ENCODE measurements at regions not wholly inside any gene's neighbourhood (a gene's known extent, or its start where the extent isn't known, plus 50 kb on each side); places are given as distances from the start of the nearest gene placed in this dataset.

DNA sequence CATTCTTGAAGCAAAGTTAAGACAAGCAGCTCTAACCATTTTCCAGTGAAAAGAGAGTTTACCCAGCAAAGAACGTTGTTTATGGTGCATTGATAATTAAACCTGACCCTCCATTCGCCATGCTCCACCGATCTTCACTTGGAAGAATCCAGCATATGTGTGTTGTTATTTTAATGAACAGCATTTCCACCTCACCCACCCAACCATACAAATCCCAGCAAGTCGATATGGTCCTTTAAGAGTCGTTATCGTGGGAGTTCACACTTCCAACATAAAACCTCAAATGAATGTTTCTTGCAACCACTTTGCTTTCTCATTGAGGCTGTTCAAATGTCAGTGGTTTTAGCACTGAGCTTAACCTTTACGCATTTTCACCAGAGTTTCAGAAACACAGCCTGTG lies 147.4 kb upstream of the LDB2 start:
- no peak overlapping the region for H3K27ac ChIP-seq
- no peaks in the 10 kb centered on the region for H3K9me3 ChIP-seq
- DNase-seq (no peak), ATAC-seq (no peak)
- no peaks in the 10 kb centered on the region for H3K27me3 ChIP-seq (ENCODE audit: insufficient read depth in 3 of 3, low read length in 2 of 3)
- H3K4me1 ChIP-seq = no peaks in the 10 kb centered on the region
- WGBS, 3 donors = 38 to 43% (median 42%) methylated on average over 7 of the region's 7 CpGs
- intact Hi-C loops (cut with DNase I) = no loop called here
- H3K4me3 ChIP-seq = no peak overlapping the region
- no peak for TF ChIP-seq CTCF (IDR thresholded peaks at IDR 0.05)
- no peaks in the 10 kb centered on the region for H3K36me3 ChIP-seq (ENCODE audit: insufficient read depth in 1 of 2, low read depth in 1 of 2)

DNA sequence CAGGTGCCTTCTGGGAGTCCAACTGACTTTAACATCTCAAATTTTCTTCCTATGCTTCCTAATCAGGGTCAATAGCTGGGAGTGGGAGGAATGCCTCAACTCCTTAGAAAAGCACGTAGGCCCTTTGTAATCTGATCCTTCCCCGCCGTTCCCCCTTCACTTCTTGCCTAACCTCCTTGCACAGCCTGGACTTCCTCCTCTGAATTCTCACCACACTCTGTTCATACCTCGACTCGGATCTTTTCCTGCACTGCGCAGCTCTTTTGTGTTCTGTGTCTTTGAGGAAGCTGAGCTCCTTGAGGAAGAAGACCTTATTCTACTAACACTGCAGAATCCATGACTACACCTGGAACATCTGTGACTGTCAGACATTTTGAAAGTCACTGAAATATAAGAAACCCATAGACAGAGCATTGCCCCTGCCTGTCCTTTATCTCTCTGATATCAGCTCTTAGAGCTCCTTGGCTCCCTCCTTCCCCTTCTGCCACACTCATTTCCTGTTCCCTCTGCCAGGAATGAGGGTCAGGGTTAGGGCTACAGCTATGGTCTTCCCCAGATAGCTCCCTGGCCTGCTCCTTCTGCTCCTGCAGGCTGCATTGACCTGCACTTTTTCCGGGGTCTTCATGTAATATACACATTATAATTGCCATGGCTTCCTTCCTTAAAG lies 140.2 kb upstream of the LDB2 start:
- intact Hi-C loops (cut with DNase I) = no loop called here
- TF ChIP-seq CTCF (IDR thresholded peaks at IDR 0.05) = no peak
- no peaks in the 10 kb centered on the region for H3K36me3 ChIP-seq (ENCODE audit: insufficient read depth in 1 of 2, low read depth in 1 of 2)

GRCh38 chr4:17033768-17034181 lies 135.3 kb upstream of the LDB2 start:
- Histone ChIP-seq H3K36me3 (ENCODE audit: insufficient read depth in 1 of 2, low read depth in 1 of 2) (no peaks in the 10 kb centered on the region), H3K27me3 (ENCODE audit: insufficient read depth in 3 of 3, low read length in 2 of 3) (no peaks in the 10 kb centered on the region), H3K27ac (no peak overlapping the region), H3K9me3 (no peaks in the 10 kb centered on the region), H3K4me1 (no peaks in the 10 kb centered on the region), H3K4me3 (no peak overlapping the region)
- no peak for ATAC-seq
- intact Hi-C loops (cut with DNase I) = no loop called here
- no peak for DNase-seq
- 44 to 55% (median 49%) methylated on average over 5 of the region's 5 CpGs for WGBS, 3 donors
- TF ChIP-seq CTCF (IDR thresholded peaks at IDR 0.05) = no peak

More for the DNA sequence above, 140.2 kb upstream of the LDB2 start:
- no peaks in the 10 kb centered on the region for H3K27me3 ChIP-seq (ENCODE audit: insufficient read depth in 3 of 3, low read length in 2 of 3)
- DNase-seq (no peak), ATAC-seq (no peak)
- WGBS, 3 donors = 40 to 42% (median 42%) methylated on average over 7 of the region's 7 CpGs
- H3K27ac ChIP-seq = no peak overlapping the region
- H3K4me1 ChIP-seq = no peaks in the 10 kb centered on the region
- no peak overlapping the region for H3K4me3 ChIP-seq
- H3K9me3 ChIP-seq = no peaks in the 10 kb centered on the region

DNA sequence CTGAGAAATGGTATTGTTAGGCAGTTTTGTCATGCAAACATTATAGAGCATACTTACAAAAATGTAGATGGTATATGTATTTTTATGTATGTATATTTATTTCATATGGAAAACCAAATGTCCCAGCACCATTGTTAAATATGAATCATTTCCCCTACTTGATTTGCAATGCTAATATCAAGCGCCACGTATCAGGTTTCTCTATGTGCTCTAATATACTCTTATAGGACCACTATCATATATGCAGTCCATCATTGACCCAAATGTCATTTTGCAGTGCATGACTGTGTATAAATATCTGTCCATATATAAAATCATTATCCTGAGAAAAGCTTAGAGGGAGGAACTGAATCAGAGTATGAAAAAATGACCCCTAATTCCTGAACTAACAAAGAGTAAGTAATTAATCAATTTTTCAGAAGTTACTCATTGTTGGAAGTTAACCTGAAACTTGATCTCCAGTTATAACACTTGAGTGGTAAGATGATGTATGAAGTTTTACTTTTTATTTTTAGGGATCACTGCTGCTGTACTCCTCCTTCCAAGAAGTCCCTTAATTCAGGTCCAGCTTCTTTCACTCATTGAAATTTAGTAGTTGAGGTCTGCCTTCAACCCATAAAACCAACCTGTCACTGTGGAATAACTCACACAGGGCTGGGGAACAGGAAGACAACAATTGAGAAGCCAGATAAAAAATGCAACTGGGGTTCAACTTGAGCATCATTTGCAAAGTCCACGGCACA lies 134.8 kb upstream of the LDB2 start:
- no peak for DNase-seq
- intact Hi-C loops (cut with DNase I) = no loop called here
- no peaks in the 10 kb centered on the region for H3K36me3 ChIP-seq (ENCODE audit: insufficient read depth in 1 of 2, low read depth in 1 of 2)
- H3K27me3 ChIP-seq (ENCODE audit: insufficient read depth in 3 of 3, low read length in 2 of 3) = no peaks in the 10 kb centered on the region
- H3K4me1 ChIP-seq = no peaks in the 10 kb centered on the region
- no peak overlapping the region for H3K4me3 ChIP-seq
- ATAC-seq = no peak
- no peak for TF ChIP-seq CTCF (IDR thresholded peaks at IDR 0.05)
- H3K27ac ChIP-seq = no peak overlapping the region
- no peaks in the 10 kb centered on the region for H3K9me3 ChIP-seq
- WGBS, 3 donors = 59 to 69% (median 65%) methylated on average over 3 of the region's 3 CpGs
